ENCODE measurements at regions not wholly inside any gene's neighbourhood (a gene's known extent, or its start where the extent isn't known, plus 50 kb on each side); places are given as distances from the start of the nearest gene placed in this dataset.

- CTCF ChIA-PET: no interaction called here
Observed at GRCh38 chr12:3968523-3968922, 95.3 kb upstream of the PARP11 start.

GRCh38 chr12:3967556-3968160, 94.5 kb upstream of the PARP11 start:
- ChIA-PET POLR2A (interaction anchor here (0.7 kb wide), 1 partner anchor 9 kb away, joined by 4 read pairs; no protein-coding TSS in a partner anchor), CTCF (no interaction called here)
- DNase-seq (ENCODE audit: low read depth, low spot score) (no peak), ATAC-seq (no peak)
- in situ Hi-C loops (cut with HindIII; ENCODE audit: low pct_unique_long_range_greater_than_20kb, low sequenced_read_pairs): no loop called here
- Histone ChIP-seq H3K9me3 (ENCODE audit: control insufficient read depth, insufficient read depth, low read depth, low read length) (no peaks in the 10 kb centered on the region), H3K4me3 (ENCODE audit: low read depth in 2 of 2, low read length in 2 of 2) (no peak overlapping the region), H3K36me3 (ENCODE audit: control insufficient read depth, insufficient read depth, low read length) (no peaks in the 10 kb centered on the region), H3K4me1 (ENCODE audit: control insufficient read depth, insufficient read depth, low read length) (no peaks in the 10 kb centered on the region), H3K27ac (ENCODE audit: low read length) (no peak overlapping the region), H3K27me3 (ENCODE audit: control insufficient read depth, insufficient read depth, low read length) (no peaks in the 10 kb centered on the region)
- intact Hi-C loops (cut with micrococcal nuclease; ENCODE audit: unreplicated experiment): no loop called here
- no TSS peak for BruUV-seq (replicated peaks)
- TF ChIP-seq SIN3A (IDR thresholded peaks at IDR 0.05; ENCODE audit: borderline replicate concordance, insufficient read depth, low read depth, low read length) (no peak), POLR2AphosphoS5 (IDR thresholded peaks at IDR 0.05; ENCODE audit: low read depth, low read length) (no peak), TCF7L2 (IDR thresholded peaks at IDR 0.05; ENCODE audit: low read depth, low read length) (no peak)
- TF ChIP-seq, protein P1, sequence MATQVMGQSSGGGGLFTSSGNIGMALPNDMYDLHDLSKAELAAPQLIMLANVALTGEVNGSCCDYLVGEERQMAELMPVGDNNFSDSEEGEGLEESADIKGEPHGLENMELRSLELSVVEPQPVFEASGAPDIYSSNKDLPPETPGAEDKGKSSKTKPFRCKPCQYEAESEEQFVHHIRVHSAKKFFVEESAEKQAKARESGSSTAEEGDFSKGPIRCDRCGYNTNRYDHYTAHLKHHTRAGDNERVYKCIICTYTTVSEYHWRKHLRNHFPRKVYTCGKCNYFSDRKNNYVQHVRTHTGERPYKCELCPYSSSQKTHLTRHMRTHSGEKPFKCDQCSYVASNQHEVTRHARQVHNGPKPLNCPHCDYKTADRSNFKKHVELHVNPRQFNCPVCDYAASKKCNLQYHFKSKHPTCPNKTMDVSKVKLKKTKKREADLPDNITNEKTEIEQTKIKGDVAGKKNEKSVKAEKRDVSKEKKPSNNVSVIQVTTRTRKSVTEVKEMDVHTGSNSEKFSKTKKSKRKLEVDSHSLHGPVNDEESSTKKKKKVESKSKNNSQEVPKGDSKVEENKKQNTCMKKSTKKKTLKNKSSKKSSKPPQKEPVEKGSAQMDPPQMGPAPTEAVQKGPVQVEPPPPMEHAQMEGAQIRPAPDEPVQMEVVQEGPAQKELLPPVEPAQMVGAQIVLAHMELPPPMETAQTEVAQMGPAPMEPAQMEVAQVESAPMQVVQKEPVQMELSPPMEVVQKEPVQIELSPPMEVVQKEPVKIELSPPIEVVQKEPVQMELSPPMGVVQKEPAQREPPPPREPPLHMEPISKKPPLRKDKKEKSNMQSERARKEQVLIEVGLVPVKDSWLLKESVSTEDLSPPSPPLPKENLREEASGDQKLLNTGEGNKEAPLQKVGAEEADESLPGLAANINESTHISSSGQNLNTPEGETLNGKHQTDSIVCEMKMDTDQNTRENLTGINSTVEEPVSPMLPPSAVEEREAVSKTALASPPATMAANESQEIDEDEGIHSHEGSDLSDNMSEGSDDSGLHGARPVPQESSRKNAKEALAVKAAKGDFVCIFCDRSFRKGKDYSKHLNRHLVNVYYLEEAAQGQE (IDR thresholded peaks at IDR 0.05; ENCODE audit: insufficient read depth in 1 of 2, low read depth in 2 of 2, low read length in 1 of 2): no peak
- TF ChIP-seq, protein P2, sequence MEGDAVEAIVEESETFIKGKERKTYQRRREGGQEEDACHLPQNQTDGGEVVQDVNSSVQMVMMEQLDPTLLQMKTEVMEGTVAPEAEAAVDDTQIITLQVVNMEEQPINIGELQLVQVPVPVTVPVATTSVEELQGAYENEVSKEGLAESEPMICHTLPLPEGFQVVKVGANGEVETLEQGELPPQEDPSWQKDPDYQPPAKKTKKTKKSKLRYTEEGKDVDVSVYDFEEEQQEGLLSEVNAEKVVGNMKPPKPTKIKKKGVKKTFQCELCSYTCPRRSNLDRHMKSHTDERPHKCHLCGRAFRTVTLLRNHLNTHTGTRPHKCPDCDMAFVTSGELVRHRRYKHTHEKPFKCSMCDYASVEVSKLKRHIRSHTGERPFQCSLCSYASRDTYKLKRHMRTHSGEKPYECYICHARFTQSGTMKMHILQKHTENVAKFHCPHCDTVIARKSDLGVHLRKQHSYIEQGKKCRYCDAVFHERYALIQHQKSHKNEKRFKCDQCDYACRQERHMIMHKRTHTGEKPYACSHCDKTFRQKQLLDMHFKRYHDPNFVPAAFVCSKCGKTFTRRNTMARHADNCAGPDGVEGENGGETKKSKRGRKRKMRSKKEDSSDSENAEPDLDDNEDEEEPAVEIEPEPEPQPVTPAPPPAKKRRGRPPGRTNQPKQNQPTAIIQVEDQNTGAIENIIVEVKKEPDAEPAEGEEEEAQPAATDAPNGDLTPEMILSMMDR (IDR thresholded peaks at IDR 0.05): no peak

More at GRCh38 chr12:3968523-3968922, 95.3 kb upstream of the PARP11 start:
- no peak overlapping the region for H3K4me3 ChIP-seq (ENCODE audit: low read depth in 2 of 2, low read length in 2 of 2)
- no peaks in the 10 kb centered on the region; the same call in 1 of the 2 replicates for H3K27me3 ChIP-seq (ENCODE audit: control insufficient read depth, insufficient read depth, low read length)
- intact Hi-C loops (cut with micrococcal nuclease; ENCODE audit: unreplicated experiment): no loop called here
- H3K9me3 ChIP-seq (ENCODE audit: control insufficient read depth, insufficient read depth, low read depth, low read length): no peaks in the 10 kb centered on the region
- H3K36me3 ChIP-seq (ENCODE audit: control insufficient read depth, insufficient read depth, low read length): no peaks in the 10 kb centered on the region
- TF ChIP-seq, protein P2 (IDR thresholded peaks at IDR 0.05): no peak
- H3K4me1 ChIP-seq (ENCODE audit: control insufficient read depth, insufficient read depth, low read length): no peaks in the 10 kb centered on the region
- ATAC-seq: no peak
- POLR2A ChIA-PET: no interaction called here
- no peak overlapping the region for H3K27ac ChIP-seq (ENCODE audit: low read length)
- in situ Hi-C loops (cut with HindIII; ENCODE audit: low pct_unique_long_range_greater_than_20kb, low sequenced_read_pairs): no loop called here
- no TSS peak for BruUV-seq (replicated peaks)
- no peak for DNase-seq (ENCODE audit: low read depth, low spot score)
